HG03439 (cell line): ENCODE measurements at regions not wholly inside any gene's neighbourhood (a gene's known extent, or its start where the extent isn't known, plus 50 kb on each side); places are given as distances from the start of the nearest gene placed in this dataset.

Experiments
- ATAC-seq: cut with Tn5 transposase; IDR thresholded peaks from one replicate; pipeline ENCODE4 v1.9.1; 2021; ENCODE audit warnings: mild to moderate bottlenecking, moderate library complexity; ENCODE audit not compliant: unreplicated experiment

DNA sequence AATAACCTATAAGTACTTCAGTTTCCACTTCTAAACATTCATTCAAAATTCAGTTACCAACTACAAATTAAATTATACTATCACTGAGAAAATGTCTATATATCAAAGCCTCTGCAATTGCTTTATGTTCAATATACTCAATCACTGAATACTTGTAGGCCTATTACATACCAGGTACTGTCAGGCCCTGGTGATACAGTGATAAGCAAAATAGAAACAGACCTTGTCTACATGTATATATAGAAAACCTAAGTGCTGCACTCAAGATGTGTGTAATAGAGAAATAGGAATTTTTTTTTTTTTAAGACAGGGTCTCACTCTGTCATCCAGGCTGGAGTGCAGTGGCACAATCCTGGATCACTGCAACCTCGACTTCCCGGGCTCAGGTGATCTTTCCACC, 53.7 kb upstream of the PHF14 start:
- ATAC-seq: no peak
